Neural progenitor cell (in vitro differentiated cells): ENCODE measurements at regions not wholly inside any gene's neighbourhood (a gene's known extent, or its start where the extent isn't known, plus 50 kb on each side); places are given as distances from the start of the nearest gene placed in this dataset.

Experiments used
- DNase-seq: peaks from one replicate; pipeline ENCODE4 v3.0.0-alpha.2; 2016; ENCODE audit warnings: low spot score
- H2AFZ ChIP-seq: fragments of 200-600 bp; sonication (generic); replicated peaks from 2 replicates; pipeline ENCODE4 v1.6.1; 2016; ENCODE audit warnings: antibody characterized with exemption
- H3F3A ChIP-seq: fragments of 200-600 bp; sonication (generic); 2 replicates; pipeline ENCODE4 v1.6.1; 2016; ENCODE audit warnings: antibody characterized with exemption, low read depth
- H3K27ac ChIP-seq: fragments of 200-600 bp; sonication (generic); 2 replicates; pipeline ENCODE4 v1.5.1; 2016; ENCODE audit warnings: mild to moderate bottlenecking
- H3K27me3 ChIP-seq: fragments of 200-600 bp; sonication (generic); 2 replicates; pipeline ENCODE4 v1.6.1; 2016; ENCODE audit warnings: mild to moderate bottlenecking, moderate library complexity
- H3K36me3 ChIP-seq: fragments of 200-600 bp; sonication (generic); 2 replicates; pipeline ENCODE4 v1.5.1; 2016
- H3K4me1 ChIP-seq: fragments of 200-600 bp; sonication (generic); 2 replicates; pipeline ENCODE4 v1.6.1; 2016; ENCODE audit warnings: mixed run types
- H3K4me2 ChIP-seq: fragments of 200-600 bp; sonication (generic); 2 replicates; pipeline ENCODE4 v1.6.1; 2016
- H3K4me3 ChIP-seq: fragments of 200-600 bp; sonication (generic); 2 replicates; pipeline ENCODE4 v1.5.1; 2016
- H3K79me2 ChIP-seq: fragments of 200-600 bp; sonication (generic); 2 replicates; pipeline ENCODE4 v1.6.1; 2016; ENCODE audit warnings: low read depth
- H3K9ac ChIP-seq: fragments of 200-600 bp; sonication (generic); 2 replicates; pipeline ENCODE4 v1.6.1; 2016
- H3K9me3 ChIP-seq: fragments of 200-600 bp; sonication (generic); 2 replicates; pipeline ENCODE4 v1.5.1; 2016; ENCODE audit warnings: low read depth
- H4K20me1 ChIP-seq: fragments of 200-600 bp; sonication (generic); 2 replicates; pipeline ENCODE4 v1.6.1; 2016; ENCODE audit warnings: low read depth
- H3K27ac Mint-ChIP-seq: 3 replicates; pipeline ENCODE4 v1.8.0; 2021; ENCODE audit warnings: mixed read lengths
- H3K27me3 Mint-ChIP-seq: 2 replicates; pipeline ENCODE4 v1.8.0; 2022; ENCODE audit warnings: low read depth, mild to moderate bottlenecking, inconsistent platforms, moderate library complexity, mixed read lengths; ENCODE audit not compliant: insufficient read depth
- H3K36me3 Mint-ChIP-seq: 3 replicates; pipeline ENCODE4 v1.8.0; 2021; ENCODE audit warnings: mixed read lengths
- H3K4me1 Mint-ChIP-seq: 3 replicates; pipeline ENCODE4 v1.8.0; 2021; ENCODE audit warnings: mixed read lengths
- H3K4me3 Mint-ChIP-seq: 3 replicates; pipeline ENCODE4 v1.8.0; 2021; ENCODE audit warnings: mild to moderate bottlenecking, moderate library complexity, mixed read lengths
- H3K9me3 Mint-ChIP-seq: 3 replicates; pipeline ENCODE4 v1.8.0; 2020; ENCODE audit warnings: mixed read lengths
- CTCF ChIP-seq: fragments of 200-600 bp; sonication (generic); IDR thresholded peaks from 2 replicates; pipeline ENCODE4 v1.5.1; 2017; ENCODE audit warnings: antibody characterized with exemption, mild to moderate bottlenecking
- EZH2 ChIP-seq: fragments of 200-600 bp; sonication (generic); IDR thresholded peaks from 2 replicates; pipeline ENCODE4 v1.6.1; 2017; ENCODE audit warnings: antibody characterized with exemption, mild to moderate bottlenecking, moderate library complexity
- EZH2phosphoT487 ChIP-seq: fragments of 200-600 bp; sonication (generic); IDR thresholded peaks from 2 replicates; pipeline ENCODE4 v1.6.1; 2017; ENCODE audit warnings: antibody characterized with exemption

GRCh38 chr14:85118274-85118673 lies 411.7 kb upstream of the FLRT2 start:
- Mint-ChIP-seq H3K4me3 (no peak overlapping the region), H3K36me3 (no peaks in the 10 kb centered on the region), H3K27ac (no peak overlapping the region), H3K27me3 (peaks cover 2% of the 10 kb centered on the region), H3K4me1 (no peaks in the 10 kb centered on the region), H3K9me3 (peaks cover 8% of the 10 kb centered on the region)
- H3K4me2 ChIP-seq: no peak overlapping the region
- H3K9me3 ChIP-seq: no peaks in the 10 kb centered on the region
- no peaks in the 10 kb centered on the region for H3K79me2 ChIP-seq
- no peak overlapping the region for H3K9ac ChIP-seq
- no peak for DNase-seq
- no peak overlapping the region for H3K27ac ChIP-seq
- no peak overlapping the region for H2AFZ ChIP-seq
- H3F3A ChIP-seq: no peaks in the 10 kb centered on the region
- H3K4me3 ChIP-seq: no peak overlapping the region
- no peaks in the 10 kb centered on the region for H3K27me3 ChIP-seq
- H3K36me3 ChIP-seq: no peaks in the 10 kb centered on the region
- no peaks in the 10 kb centered on the region for H4K20me1 ChIP-seq
- TF ChIP-seq CTCF (no peak), EZH2 (no peak), EZH2phosphoT487 (no peak)
- H3K4me1 ChIP-seq: no peaks in the 10 kb centered on the region

DNA sequence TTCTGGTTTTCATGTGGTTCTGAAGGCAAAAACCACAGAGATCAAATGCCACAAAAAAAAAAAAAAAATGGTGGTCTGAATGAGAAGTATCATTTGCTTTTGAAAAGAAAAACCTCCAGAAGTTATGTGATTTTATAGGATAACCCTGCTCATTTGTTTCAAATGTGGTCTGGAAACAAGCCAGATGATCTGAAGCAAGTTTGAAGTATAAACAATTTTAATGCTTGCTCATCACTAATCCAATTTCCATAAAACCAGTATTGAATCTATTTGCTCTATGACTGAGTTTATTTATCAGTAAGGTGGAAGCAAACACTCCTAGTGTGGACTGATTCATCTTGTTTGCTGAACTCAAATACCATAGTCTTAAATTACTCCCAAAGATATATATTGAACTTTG lies 407.3 kb upstream of the FLRT2 start:
- no peak overlapping the region for H3K4me2 ChIP-seq
- H3K27ac Mint-ChIP-seq: no peak overlapping the region

GRCh38 chr14:85123755-85124154 lies 406.2 kb upstream of the FLRT2 start:
- Mint-ChIP-seq H3K4me1 (peaks cover 13% of the 10 kb centered on the region), H3K4me3 (no peak overlapping the region), H3K27ac (no peak overlapping the region), H3K27me3 (peaks cover 2% of the 10 kb centered on the region), H3K9me3 (no peaks in the 10 kb centered on the region), H3K36me3 (no peaks in the 10 kb centered on the region)
- H4K20me1 ChIP-seq: no peaks in the 10 kb centered on the region
- no peak overlapping the region for H3K4me2 ChIP-seq
- H3K27me3 ChIP-seq: no peaks in the 10 kb centered on the region
- no peak overlapping the region for H3K4me3 ChIP-seq
- no peaks in the 10 kb centered on the region for H3K9me3 ChIP-seq
- TF ChIP-seq EZH2 (no peak), CTCF (no peak), EZH2phosphoT487 (no peak)
- no peak for DNase-seq
- H3K36me3 ChIP-seq: no peaks in the 10 kb centered on the region
- H3F3A ChIP-seq: no peaks in the 10 kb centered on the region
- no peak overlapping the region for H3K27ac ChIP-seq
- peaks cover 16% of the 10 kb centered on the region for H3K4me1 ChIP-seq
- H2AFZ ChIP-seq: no peak overlapping the region
- H3K79me2 ChIP-seq: no peaks in the 10 kb centered on the region
- no peak overlapping the region for H3K9ac ChIP-seq

More for the DNA sequence above, 407.3 kb upstream of the FLRT2 start:
- no peak overlapping the region for H2AFZ ChIP-seq
- H3K4me1 Mint-ChIP-seq: peaks cover 13% of the 10 kb centered on the region
- no peaks in the 10 kb centered on the region for H3K9me3 Mint-ChIP-seq
- H3K79me2 ChIP-seq: no peaks in the 10 kb centered on the region
- H3K27me3 Mint-ChIP-seq: peaks cover 2% of the 10 kb centered on the region
- H3F3A ChIP-seq: no peaks in the 10 kb centered on the region
- H3K36me3 ChIP-seq: no peaks in the 10 kb centered on the region
- H3K27me3 ChIP-seq: no peaks in the 10 kb centered on the region
- H3K4me3 Mint-ChIP-seq: no peak overlapping the region
- H3K36me3 Mint-ChIP-seq: no peaks in the 10 kb centered on the region
- H3K9ac ChIP-seq: no peak overlapping the region
- no peak overlapping the region for H3K4me3 ChIP-seq
- no peaks in the 10 kb centered on the region for H3K9me3 ChIP-seq
- DNase-seq: no peak
- TF ChIP-seq EZH2phosphoT487: no peak
- TF ChIP-seq EZH2: no peak
- TF ChIP-seq CTCF: no peak
- no peak overlapping the region for H3K27ac ChIP-seq
- no peaks in the 10 kb centered on the region for H4K20me1 ChIP-seq
- H3K4me1 ChIP-seq: peaks cover 16% of the 10 kb centered on the region
